ENCODE measurements at regions not wholly inside any gene's neighbourhood (a gene's known extent, or its start where the extent isn't known, plus 50 kb on each side); places are given as distances from the start of the nearest gene placed in this dataset.
A peak's percentile ranks its signal among the peaks of the same experiment; 100 is the strongest.
"Not testable (repeated sequence)": the region's sequence is repeated elsewhere in the genome, so short reads cannot be mapped to it uniquely, and the experiment has no call there.

DNA sequence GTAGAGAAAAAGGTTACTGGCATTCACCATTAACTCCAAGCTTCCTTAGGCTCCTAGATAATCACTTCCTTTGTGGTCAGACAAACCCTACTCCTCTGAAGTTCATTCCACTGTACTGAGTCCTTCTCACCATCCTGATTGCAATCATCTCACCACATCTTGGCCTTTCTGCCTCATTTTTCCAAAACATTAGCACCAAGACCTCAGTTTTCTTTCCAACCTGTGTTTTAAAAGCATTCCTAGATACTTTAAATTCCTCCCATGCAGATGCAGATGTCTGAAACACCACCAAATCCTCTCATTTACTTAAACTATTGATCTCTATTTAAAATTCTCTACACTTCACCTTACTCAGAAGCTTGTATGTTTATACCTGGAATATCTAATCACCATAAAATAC lies 961.3 kb upstream of the CTNND2 start:
- no peak overlapping the region for H3K27ac Mint-ChIP-seq
- DNase-seq = no peak
- peaks cover 0 to 4% (median 1%) of the 10 kb centered on the region in 3 donors for H3K27me3 Mint-ChIP-seq (ENCODE audit: low read depth in 3 of 3)
- H3K36me3 Mint-ChIP-seq = peaks cover 4 to 9% (median 4%) of the 10 kb centered on the region in 3 donors
- H3K9me3 Mint-ChIP-seq = peaks cover 0 to 3% (median 0%) of the 10 kb centered on the region in 6 donors
- H3K4me1 Mint-ChIP-seq = peaks cover 32 to 42% of the 10 kb centered on the region in 2 donors
- H3K4me3 Mint-ChIP-seq = no peak overlapping the region

DNA sequence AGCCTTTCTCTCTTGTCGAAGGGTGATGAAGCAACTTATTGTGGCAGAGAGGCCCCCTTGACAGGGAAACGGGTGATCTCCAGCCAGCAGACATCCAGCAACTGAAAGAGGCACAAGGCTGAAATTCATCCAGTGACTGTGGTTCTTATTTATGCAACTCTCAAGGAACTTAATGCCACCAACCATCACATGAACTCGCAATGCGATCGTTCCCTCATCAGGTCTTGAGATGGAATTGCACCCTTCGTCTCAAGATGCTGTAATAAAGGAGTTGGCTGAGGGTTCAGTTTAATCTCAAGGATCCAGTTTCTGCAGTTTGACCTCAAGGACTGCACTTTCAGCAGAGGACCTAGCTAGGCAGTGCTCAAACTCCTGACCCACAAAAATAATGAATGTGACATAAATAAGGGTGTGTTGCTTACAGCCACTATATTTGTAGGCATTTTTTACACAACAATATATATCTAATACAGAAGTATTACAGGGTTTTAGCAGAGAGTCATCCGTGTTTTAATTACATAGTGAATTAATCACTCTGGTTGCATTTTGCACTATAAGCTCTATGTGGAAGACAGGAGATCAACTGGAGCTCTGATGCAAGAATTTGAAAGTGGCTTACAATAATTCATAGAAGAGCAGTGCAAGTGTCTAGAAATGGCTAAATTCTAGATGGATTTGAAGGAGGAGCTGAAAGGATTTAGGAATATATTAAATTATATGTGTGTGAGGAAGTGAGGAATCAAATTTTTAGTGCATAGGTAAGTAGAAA lies 957.8 kb upstream of the CTNND2 start:
- Mint-ChIP-seq H3K27ac (no peak overlapping the region), H3K27me3 (ENCODE audit: low read depth in 3 of 3) (peaks cover 0 to 2% (median 1%) of the 10 kb centered on the region in 3 donors), H3K4me1 (peaks cover 3 to 8% of the 10 kb centered on the region in 2 donors), H3K4me3 (no peak overlapping the region), H3K36me3 (peaks cover 10 to 21% (median 13%) of the 10 kb centered on the region in 3 donors), H3K9me3 (peaks cover 0 to 4% (median 1%) of the 10 kb centered on the region in 6 donors)
- DNase-seq = no peak

DNA sequence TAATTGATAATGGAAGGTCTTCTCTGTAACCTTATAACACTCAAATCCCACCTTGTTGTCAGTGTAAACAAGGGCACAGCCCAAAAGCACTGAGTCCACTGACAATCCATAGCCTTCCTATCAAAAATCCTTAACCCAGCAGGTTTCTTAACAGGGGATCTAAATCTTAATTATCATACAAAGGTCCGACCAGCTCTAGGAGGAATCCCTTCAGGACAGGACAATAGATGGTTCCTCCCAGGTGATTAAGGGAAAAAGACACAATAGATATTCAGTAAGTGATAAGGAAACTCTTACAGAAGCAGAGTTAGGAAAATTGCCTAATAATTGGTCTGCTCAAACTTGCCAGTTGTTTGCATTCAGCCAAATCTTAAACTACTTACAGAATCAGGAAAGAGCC lies 951.9 kb upstream of the CTNND2 start:
- H3K27me3 Mint-ChIP-seq (ENCODE audit: low read depth in 3 of 3); H3K27ac Mint-ChIP-seq; H3K4me3 Mint-ChIP-seq; DNase-seq; H3K4me1 Mint-ChIP-seq; H3K9me3 Mint-ChIP-seq: not testable (repeated sequence)
- H3K36me3 Mint-ChIP-seq = peaks cover 6 to 17% (median 8%) of the 10 kb centered on the region in 3 donors

DNA sequence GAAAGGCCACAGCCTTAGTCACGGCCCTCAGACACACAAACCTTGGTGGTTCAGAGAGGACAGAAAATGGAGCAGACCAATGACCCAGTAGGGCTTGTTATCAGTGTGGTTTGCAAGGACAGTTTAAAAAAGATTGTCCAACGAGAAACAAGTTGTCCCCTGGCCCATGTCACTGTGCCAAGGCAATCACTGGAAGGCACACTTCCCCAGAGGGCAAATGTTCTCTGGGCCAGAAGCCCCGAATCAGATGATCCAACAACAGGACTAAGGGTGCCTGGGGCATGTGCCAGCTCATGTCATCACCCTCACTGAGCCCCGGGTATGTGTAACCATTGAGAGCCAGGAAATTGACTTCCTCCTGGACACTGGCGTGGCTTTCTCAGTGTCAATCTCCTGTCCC lies 950.1 kb upstream of the CTNND2 start:
- H3K9me3 Mint-ChIP-seq = peaks cover 0 to 2% (median 0%) of the 10 kb centered on the region in 6 donors
- no peak overlapping the region for H3K4me3 Mint-ChIP-seq
- H3K4me1 Mint-ChIP-seq = no peaks in the 10 kb centered on the region
- DNase-seq = no peak
- H3K27me3 Mint-ChIP-seq (ENCODE audit: low read depth in 3 of 3) = peaks cover 0 to 4% (median 0%) of the 10 kb centered on the region in 3 donors
- H3K27ac Mint-ChIP-seq = no peak overlapping the region
- peaks cover 3 to 13% (median 4%) of the 10 kb centered on the region in 3 donors for H3K36me3 Mint-ChIP-seq

DNA sequence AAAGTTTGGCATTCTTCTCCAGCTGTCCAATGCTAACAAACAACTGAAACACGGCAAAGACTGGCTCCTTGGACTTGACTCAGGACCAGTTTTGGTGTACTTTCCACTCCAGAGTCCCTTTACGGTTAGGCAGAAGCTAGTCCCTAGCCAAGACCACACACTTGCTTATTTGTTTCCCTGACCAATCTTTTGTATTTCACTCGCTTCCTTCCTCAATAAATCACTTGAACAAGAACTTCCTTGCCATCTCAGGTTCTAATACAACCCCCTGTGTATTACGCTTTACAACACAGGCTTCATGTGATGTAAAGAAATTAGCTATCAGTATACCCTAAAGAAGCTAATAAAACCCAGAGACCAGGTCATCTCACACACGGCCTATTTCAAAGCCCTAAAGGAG lies 947.5 kb upstream of the CTNND2 start:
- peaks cover 0 to 2% of the 10 kb centered on the region in 2 donors for H3K4me1 Mint-ChIP-seq
- peak overlapping the region in 1 of 6 donors; percentile 21 for H3K27ac Mint-ChIP-seq
- no peaks in the 10 kb centered on the region for H3K36me3 Mint-ChIP-seq
- no peak overlapping the region for H3K4me3 Mint-ChIP-seq
- DNase-seq = no peak
- H3K9me3 Mint-ChIP-seq = no peaks in the 10 kb centered on the region
- H3K27me3 Mint-ChIP-seq (ENCODE audit: low read depth in 3 of 3) = peaks cover 0 to 2% (median 0%) of the 10 kb centered on the region in 3 donors

DNA sequence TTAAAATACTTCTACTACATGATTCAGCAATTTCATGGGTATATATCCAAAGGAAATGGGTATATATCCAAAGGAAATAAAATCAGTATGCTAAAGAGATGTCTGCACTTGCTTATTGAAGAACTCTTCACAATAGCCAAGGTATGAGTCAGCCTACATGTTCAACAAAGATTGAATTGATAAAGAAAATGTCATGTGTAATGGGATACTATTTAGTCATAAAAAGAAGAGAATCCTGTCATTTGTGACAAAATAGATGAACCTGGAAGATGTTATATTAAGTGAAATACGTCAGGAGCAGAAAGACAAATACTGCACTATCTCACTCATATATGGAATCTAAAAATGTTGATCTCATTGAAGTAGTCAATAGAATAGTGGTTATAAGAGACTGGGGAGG lies 944.5 kb upstream of the CTNND2 start:
- DNase-seq = no peak
- Mint-ChIP-seq H3K36me3 (no peaks in the 10 kb centered on the region), H3K27me3 (ENCODE audit: low read depth in 3 of 3) (peaks cover 0 to 2% (median 0%) of the 10 kb centered on the region in 3 donors), H3K4me1 (peaks cover 11 to 18% of the 10 kb centered on the region in 2 donors), H3K27ac (no peak overlapping the region), H3K9me3 (no peaks in the 10 kb centered on the region), H3K4me3 (no peak overlapping the region)

DNA sequence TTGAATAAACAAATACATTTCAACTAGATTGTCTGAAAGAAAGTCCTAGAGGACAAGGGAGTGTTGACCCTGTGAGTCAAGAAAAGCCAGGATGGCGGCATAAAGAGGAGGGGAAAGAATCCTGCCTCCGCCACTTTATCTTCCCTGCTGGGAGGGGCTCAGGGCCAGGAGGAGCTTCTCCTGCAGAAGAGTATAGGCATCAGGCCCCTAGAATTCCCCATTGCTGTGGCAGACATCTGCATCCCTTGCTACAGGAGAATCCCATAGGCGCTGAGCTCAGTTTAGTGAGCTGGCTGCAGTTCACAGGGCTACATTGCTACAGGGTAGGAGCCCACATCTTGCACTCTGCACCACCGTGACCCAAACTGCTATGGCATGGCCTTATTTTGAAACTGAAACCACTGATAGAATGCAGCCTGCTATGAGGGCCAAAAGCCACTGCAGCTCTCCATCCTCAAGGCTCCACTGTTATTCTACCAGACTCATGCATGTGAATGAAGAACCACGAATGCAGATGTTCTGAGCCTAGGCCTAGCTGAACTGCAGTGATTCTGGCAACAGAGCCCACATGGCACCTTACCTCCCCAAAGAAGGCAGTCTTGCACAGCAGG lies 941.4 kb upstream of the CTNND2 start:
- no peaks in the 10 kb centered on the region for H3K9me3 Mint-ChIP-seq
- H3K4me3 Mint-ChIP-seq = peak overlapping the region in 4 of 5 donors; percentile 40 to 78 (median 52)
- H3K27me3 Mint-ChIP-seq (ENCODE audit: low read depth in 3 of 3) = peaks cover 0 to 2% (median 0%) of the 10 kb centered on the region in 3 donors
- H3K27ac Mint-ChIP-seq = peak overlapping the region; percentile 25 to 82 (median 66)
- peaks cover 11 to 18% of the 10 kb centered on the region in 2 donors for H3K4me1 Mint-ChIP-seq
- peak; percentile 21 to 44 (median 32) for DNase-seq
- H3K36me3 Mint-ChIP-seq = peaks cover 0 to 4% (median 0%) of the 10 kb centered on the region in 3 donors

DNA sequence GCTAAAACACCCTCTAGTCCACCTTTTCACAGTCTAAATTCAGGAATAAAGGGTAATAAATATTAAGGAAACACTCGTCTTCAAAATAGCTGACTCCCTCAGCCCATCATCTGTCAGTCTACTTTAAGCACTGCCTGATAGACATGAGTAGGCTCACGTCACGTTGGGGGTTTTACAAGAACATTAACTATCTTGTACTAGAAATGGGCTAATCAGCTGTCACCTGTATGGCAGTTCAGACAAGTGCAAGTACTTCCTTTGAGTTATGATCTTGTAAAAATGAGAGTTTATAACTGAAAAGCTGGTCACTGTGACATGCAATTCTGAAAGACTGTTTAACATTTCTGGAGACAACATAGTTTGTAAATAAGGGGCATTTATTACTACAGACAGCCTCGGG lies 936.7 kb upstream of the CTNND2 start:
- H3K36me3 Mint-ChIP-seq = peaks cover 0 to 7% (median 0%) of the 10 kb centered on the region in 3 donors
- peaks cover 0 to 4% (median 3%) of the 10 kb centered on the region in 3 donors for H3K27me3 Mint-ChIP-seq (ENCODE audit: low read depth in 3 of 3)
- no peaks in the 10 kb centered on the region for H3K9me3 Mint-ChIP-seq
- peaks cover 7 to 9% of the 10 kb centered on the region in 2 donors for H3K4me1 Mint-ChIP-seq
- H3K27ac Mint-ChIP-seq = no peak overlapping the region
- no peak for DNase-seq
- H3K4me3 Mint-ChIP-seq = no peak overlapping the region

DNA sequence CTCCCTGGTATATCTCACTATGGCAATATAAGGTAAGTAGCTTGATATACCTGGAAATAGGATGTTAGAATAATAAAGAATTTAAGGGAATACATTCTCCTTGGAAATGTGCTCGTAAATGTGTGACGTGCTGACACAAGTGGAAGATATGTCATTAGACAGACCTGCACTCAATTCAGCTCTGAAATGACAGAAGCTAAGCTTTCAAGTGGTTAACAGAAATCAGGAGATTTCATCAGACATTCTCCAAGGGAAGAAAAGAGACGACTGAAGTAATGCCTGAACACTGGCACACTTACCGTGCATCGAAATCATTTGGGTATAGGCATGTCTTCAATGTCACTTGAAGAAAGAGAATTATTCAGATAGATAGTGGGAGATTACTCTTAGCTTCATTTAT lies 933.3 kb upstream of the CTNND2 start:
- Mint-ChIP-seq H3K27ac (no peak overlapping the region), H3K4me3 (no peak overlapping the region), H3K4me1 (no peaks in the 10 kb centered on the region), H3K36me3 (peaks cover 0 to 7% (median 3%) of the 10 kb centered on the region in 3 donors), H3K27me3 (ENCODE audit: low read depth in 3 of 3) (peaks cover 0 to 5% (median 4%) of the 10 kb centered on the region in 3 donors), H3K9me3 (no peaks in the 10 kb centered on the region)
- no peak for DNase-seq

DNA sequence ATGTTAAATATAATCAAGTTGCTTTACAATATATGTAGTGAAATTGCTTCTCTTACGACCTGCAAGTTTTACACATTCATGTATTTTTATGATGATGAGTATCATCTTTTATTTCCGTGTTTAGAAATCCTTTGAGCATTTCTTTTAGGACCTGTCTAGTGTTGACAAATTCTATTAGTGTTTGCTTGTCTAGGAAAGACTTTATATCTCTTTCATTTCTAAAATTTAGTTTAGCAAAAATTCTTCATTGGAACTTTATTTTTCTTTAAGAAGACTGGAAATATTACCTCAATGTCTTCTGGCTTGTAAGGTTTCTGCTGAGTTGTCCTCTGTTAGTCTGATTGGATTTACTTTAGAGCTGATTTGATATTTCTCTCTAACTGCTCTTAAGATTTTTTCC lies 920.9 kb upstream of the CTNND2 start:
- no peak overlapping the region for H3K4me3 Mint-ChIP-seq
- no peaks in the 10 kb centered on the region for H3K4me1 Mint-ChIP-seq
- peaks cover 10 to 16% (median 14%) of the 10 kb centered on the region in 3 donors for H3K36me3 Mint-ChIP-seq
- no peak for DNase-seq
- no peak overlapping the region for H3K27ac Mint-ChIP-seq
- H3K9me3 Mint-ChIP-seq = peaks cover 16 to 45% (median 27%) of the 10 kb centered on the region in 6 donors
- H3K27me3 Mint-ChIP-seq (ENCODE audit: low read depth in 3 of 3) = peaks cover 1 to 6% (median 2%) of the 10 kb centered on the region in 3 donors

DNA sequence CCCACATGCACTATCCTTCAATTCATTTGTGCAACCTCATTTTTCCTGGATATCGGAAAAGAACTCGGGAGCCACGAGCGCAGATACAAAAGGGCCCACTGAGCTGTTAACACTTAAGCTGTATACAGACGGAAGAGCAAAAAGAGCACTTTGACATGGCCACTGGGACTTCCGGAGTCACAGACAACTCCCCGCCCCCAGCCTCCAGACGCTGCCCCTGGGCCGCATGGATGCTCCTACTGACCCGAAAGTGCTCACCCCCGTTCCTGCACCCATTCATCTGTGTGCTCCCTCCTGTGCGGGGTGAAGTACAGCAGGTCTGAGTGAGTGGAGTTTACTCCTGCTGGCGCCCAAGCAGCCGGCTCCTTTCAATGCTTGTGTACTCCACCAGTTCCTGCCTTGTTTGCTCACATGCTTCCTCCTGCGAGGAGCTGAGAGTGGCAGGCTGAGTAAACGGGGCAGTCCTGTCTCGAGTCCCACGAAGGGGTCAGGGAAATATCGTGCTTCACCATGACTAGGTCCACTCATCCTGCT lies 901.0 kb upstream of the CTNND2 start:
- Mint-ChIP-seq H3K4me3 (no peak overlapping the region), H3K4me1 (no peaks in the 10 kb centered on the region), H3K36me3 (no peaks in the 10 kb centered on the region), H3K27ac (no peak overlapping the region), H3K27me3 (ENCODE audit: low read depth in 3 of 3) (no peaks in the 10 kb centered on the region), H3K9me3 (no peaks in the 10 kb centered on the region)
- DNase-seq = no peak

DNA sequence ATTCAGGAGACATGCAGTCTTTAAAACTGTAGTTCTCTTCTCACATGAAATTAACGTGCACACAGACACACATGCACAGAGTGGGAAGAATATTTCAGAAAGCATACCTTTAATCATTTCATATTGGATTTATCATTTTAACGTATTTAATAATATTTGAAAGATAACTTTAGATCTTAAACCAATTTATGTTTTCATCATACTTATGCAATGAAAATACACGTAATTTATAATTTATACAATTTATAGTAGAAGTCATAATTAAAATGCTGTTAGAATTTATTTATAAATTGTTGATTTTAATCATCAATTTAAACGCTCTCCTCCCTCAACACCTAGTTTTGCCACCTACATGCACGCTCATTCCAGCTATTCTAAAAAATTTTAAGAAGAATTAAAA lies 894.9 kb upstream of the CTNND2 start:
- Mint-ChIP-seq H3K4me1 (no peaks in the 10 kb centered on the region), H3K27me3 (ENCODE audit: low read depth in 3 of 3) (no peaks in the 10 kb centered on the region), H3K27ac (no peak overlapping the region), H3K4me3 (no peak overlapping the region), H3K9me3 (peaks cover 0 to 1% (median under 1%) of the 10 kb centered on the region in 6 donors), H3K36me3 (peaks cover under 1 to 6% (median under 1%) of the 10 kb centered on the region in 3 donors)
- DNase-seq = no peak

DNA sequence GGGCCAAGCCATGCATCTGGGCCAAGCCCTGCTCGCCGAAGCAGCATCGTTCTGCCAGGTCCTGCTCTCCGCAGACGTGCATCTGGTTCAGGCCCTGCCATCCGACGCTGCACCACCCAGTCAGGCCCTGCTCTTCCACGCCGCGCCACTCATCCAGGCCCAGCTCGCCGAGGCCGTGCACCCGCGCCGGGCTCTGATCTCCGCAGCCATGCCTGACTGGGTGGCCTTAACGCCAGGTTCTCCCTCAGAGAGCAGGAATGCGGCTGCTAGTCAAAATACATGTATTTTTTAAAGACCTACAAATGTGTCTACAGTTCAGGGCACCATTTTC lies 891.1 kb upstream of the CTNND2 start:
- Mint-ChIP-seq H3K4me1 (no peaks in the 10 kb centered on the region), H3K4me3 (no peak overlapping the region), H3K9me3 (peaks cover 0 to 6% (median 3%) of the 10 kb centered on the region in 6 donors), H3K27me3 (ENCODE audit: low read depth in 3 of 3) (peaks cover 0 to 5% (median 0%) of the 10 kb centered on the region in 3 donors), H3K36me3 (peaks cover 3 to 11% (median 8%) of the 10 kb centered on the region in 3 donors), H3K27ac (no peak overlapping the region)
- no peak for DNase-seq
